Neural cell (in vitro differentiated cells): ENCODE measurements at regions not wholly inside any gene's neighbourhood (a gene's known extent, or its start where the extent isn't known, plus 50 kb on each side); places are given as distances from the start of the nearest gene placed in this dataset.

Experiments
- H2AFZ ChIP-seq: fragments of 200-600, 300-800 bp; sonication (generic), shearing (Covaris generic); 2 replicates; pipeline ENCODE4 v1.6.0; 2014; ENCODE audit warnings: low read depth, mild to moderate bottlenecking, antibody characterized with exemption, low read length, moderate library complexity
- H3F3A ChIP-seq: fragments of 200-600 bp; shearing (Covaris generic); 2 replicates; pipeline ENCODE4 v1.6.1; 2016; ENCODE audit warnings: mild to moderate bottlenecking, moderate library complexity, mixed read lengths, antibody characterized with exemption, low read length; ENCODE audit not compliant: insufficient read depth, poor library complexity, severe bottlenecking
- H3K27ac ChIP-seq: fragments of 200-600, 300-800 bp; sonication (generic), shearing (Covaris generic); 2 replicates; pipeline ENCODE4 v1.5.1; 2014; ENCODE audit warnings: mild to moderate bottlenecking, low read length, moderate library complexity
- H3K27me3 ChIP-seq: fragments of 300-800, 200-600 bp; sonication (generic), shearing (Covaris generic); 2 replicates; pipeline ENCODE4 v1.6.0; 2014; ENCODE audit warnings: mild to moderate bottlenecking, low read depth, low read length, moderate library complexity; ENCODE audit not compliant: insufficient read depth
- H3K36me3 ChIP-seq: fragments of 300-800, 200-600 bp; sonication (generic), shearing (Covaris generic); 2 replicates; pipeline ENCODE4 v1.5.1; 2014; ENCODE audit warnings: mild to moderate bottlenecking, antibody characterized with exemption, low read length, moderate library complexity; ENCODE audit not compliant: insufficient read depth
- H3K4me2 ChIP-seq: fragments of 300-800, 200-600 bp; sonication (generic), shearing (Covaris generic); 2 replicates; pipeline ENCODE4 v1.6.0; 2014; ENCODE audit warnings: mild to moderate bottlenecking, low read length
- H3K4me3 ChIP-seq: fragments of 300-800, 200-600 bp; sonication (generic), shearing (Covaris generic); 2 replicates; pipeline ENCODE4 v1.5.1; 2014; ENCODE audit warnings: mild to moderate bottlenecking, low read length, moderate library complexity
- H3K79me2 ChIP-seq: fragments of 200-600 bp; shearing (Covaris generic); replicated peaks from 2 replicates; pipeline ENCODE4 v1.6.0; 2014; ENCODE audit warnings: mild to moderate bottlenecking, low read length, moderate library complexity; ENCODE audit not compliant: insufficient read depth
- H3K9ac ChIP-seq: fragments of 300-800, 200-600 bp; sonication (generic), shearing (Covaris generic); 2 replicates; pipeline ENCODE4 v1.6.1; 2016; ENCODE audit warnings: mild to moderate bottlenecking, low read length, mixed read lengths
- H3K9me2 ChIP-seq: fragments of 200-600 bp; shearing (Covaris generic); 2 replicates; pipeline ENCODE4 v1.6.1; 2016; ENCODE audit warnings: mild to moderate bottlenecking, low read length, mixed read lengths; ENCODE audit not compliant: insufficient read depth
- H3K9me3 ChIP-seq: fragments of 200-600, 300-800 bp; sonication (generic), shearing (Covaris generic); 2 replicates; pipeline ENCODE4 v1.6.1; 2016; ENCODE audit warnings: mild to moderate bottlenecking, mixed run types, low read length, moderate library complexity, mixed read lengths
- H4K20me1 ChIP-seq: fragments of 200-600 bp; shearing (Covaris generic); 2 replicates; pipeline ENCODE4 v1.6.1; 2016; ENCODE audit warnings: mild to moderate bottlenecking, mixed run types; ENCODE audit not compliant: insufficient read depth
- CTCF ChIP-seq: fragments of 450-650 bp; IDR thresholded peaks from 2 replicates; pipeline ENCODE4 v1.5.1; 2014; ENCODE audit warnings: antibody characterized with exemption, mild to moderate bottlenecking, moderate library complexity; ENCODE audit not compliant: poor library complexity, severe bottlenecking
- EP300 ChIP-seq: fragments of 450-650 bp; conservative IDR thresholded peaks from 2 replicates; pipeline ENCODE4 v1.6.1; 2014; ENCODE audit warnings: antibody characterized with exemption, mild to moderate bottlenecking, moderate library complexity; ENCODE audit not compliant: poor library complexity, severe bottlenecking
- EZH2 ChIP-seq: fragments of 200-600, 300-800 bp; shearing (Covaris generic), sonication (generic); IDR thresholded peaks from 2 replicates; pipeline ENCODE4 v1.6.1; 2014; ENCODE audit warnings: antibody characterized with exemption, low read length, borderline replicate concordance, mild to moderate bottlenecking; ENCODE audit not compliant: insufficient read depth, poor library complexity, severe bottlenecking
- MXI1 ChIP-seq: fragments of 450-650 bp; conservative IDR thresholded peaks from 2 replicates; pipeline ENCODE4 v1.6.1; 2014; ENCODE audit warnings: antibody characterized with exemption, mild to moderate bottlenecking; ENCODE audit not compliant: poor library complexity, severe bottlenecking
- POLR2AphosphoS5 ChIP-seq: IDR thresholded peaks from 2 replicates; pipeline ENCODE4 v1.6.1; 2012
- RAD21 ChIP-seq: fragments of 450-650 bp; conservative IDR thresholded peaks from 2 replicates; pipeline ENCODE4 v1.6.1; 2014; ENCODE audit warnings: antibody characterized with exemption, mild to moderate bottlenecking, moderate library complexity
- REST ChIP-seq: IDR thresholded peaks from 2 replicates; pipeline ENCODE4 v1.6.1; 2012; ENCODE audit warnings: borderline replicate concordance
- SMC3 ChIP-seq: fragments of 450-650 bp; conservative IDR thresholded peaks from 2 replicates; pipeline ENCODE4 v1.6.1; 2014; ENCODE audit warnings: antibody characterized with exemption, mild to moderate bottlenecking, moderate library complexity; ENCODE audit not compliant: poor library complexity
- TAF1 ChIP-seq: IDR thresholded peaks from 2 replicates; pipeline ENCODE4 v1.6.1; 2012; ENCODE audit warnings: low read depth

GRCh38 chr22:27624042-27624441 lies 177.5 kb downstream of the MN1 start:
- TF ChIP-seq EP300 (no peak), TAF1 (no peak), EZH2 (no peak), SMC3 (no peak), RAD21 (no peak), POLR2AphosphoS5 (no peak), REST (no peak)
- H3F3A ChIP-seq: no peaks in the 10 kb centered on the region

GRCh38 chr22:27624705-27625104 lies 176.9 kb downstream of the MN1 start:
- H2AFZ ChIP-seq: no peak overlapping the region
- H3K4me3 ChIP-seq: no peak overlapping the region
- no peak for TF ChIP-seq TAF1
- TF ChIP-seq MXI1: no peak
- TF ChIP-seq EP300: no peak
- TF ChIP-seq EZH2: no peak
- TF ChIP-seq REST: no peak
- no peak for TF ChIP-seq RAD21
- TF ChIP-seq CTCF: no peak
- no peak for TF ChIP-seq SMC3
- no peak for TF ChIP-seq POLR2AphosphoS5

More at GRCh38 chr22:27624042-27624441, 177.5 kb downstream of the MN1 start:
- H3K9me3 ChIP-seq: no peaks in the 10 kb centered on the region
- H2AFZ ChIP-seq: no peak overlapping the region
- H3K9me2 ChIP-seq: no peaks in the 10 kb centered on the region
- H4K20me1 ChIP-seq: no peaks in the 10 kb centered on the region
- H3K4me2 ChIP-seq: no peak overlapping the region
- no peaks in the 10 kb centered on the region for H3K36me3 ChIP-seq
- no peak overlapping the region for H3K4me3 ChIP-seq
- H3K27me3 ChIP-seq: no peaks in the 10 kb centered on the region
- H3K9ac ChIP-seq: no peak overlapping the region
- no peaks in the 10 kb centered on the region for H3K79me2 ChIP-seq
- no peak overlapping the region for H3K27ac ChIP-seq

More at GRCh38 chr22:27624705-27625104, 176.9 kb downstream of the MN1 start:
- Histone ChIP-seq H3K4me2 (no peak overlapping the region), H4K20me1 (no peaks in the 10 kb centered on the region), H3K79me2 (no peaks in the 10 kb centered on the region), H3K27ac (no peak overlapping the region), H3K27me3 (no peaks in the 10 kb centered on the region), H3K36me3 (no peaks in the 10 kb centered on the region), H3K9me2 (no peaks in the 10 kb centered on the region), H3K9me3 (no peaks in the 10 kb centered on the region), H3F3A (no peaks in the 10 kb centered on the region), H3K9ac (no peak overlapping the region)
